ENCODE measurements at regions not wholly inside any gene's neighbourhood (a gene's known extent, or its start where the extent isn't known, plus 50 kb on each side); places are given as distances from the start of the nearest gene placed in this dataset.

DNA sequence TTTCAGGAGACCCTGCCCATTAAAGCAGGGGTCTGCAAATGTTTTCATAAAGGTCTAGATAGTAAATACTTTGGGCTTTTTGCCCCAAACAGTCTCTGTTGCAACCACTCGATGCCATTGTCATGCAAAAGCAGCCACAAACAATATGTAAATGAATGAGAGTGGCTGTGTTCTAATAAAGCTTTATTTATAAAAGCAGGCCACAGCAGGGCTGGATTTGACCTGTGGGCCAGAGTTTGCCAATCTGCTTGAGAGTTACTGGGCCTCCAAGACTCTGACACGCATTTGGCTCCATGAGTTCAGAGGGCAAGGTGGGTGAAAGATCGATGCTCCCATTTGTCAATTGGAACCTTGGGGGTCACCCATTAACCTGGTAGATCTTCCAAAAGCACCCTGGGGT lies 217.3 kb upstream of the SDK2 start:
- Histone ChIP-seq H3K4me3 (no peak overlapping the region), H3K27me3 (peaks cover 16% of the 10 kb centered on the region), H3K36me3 (no peaks in the 10 kb centered on the region), H3K27ac (no peak overlapping the region), H3K9me3 (no peaks in the 10 kb centered on the region), H3K4me1 (no peaks in the 10 kb centered on the region)
- no peak for ATAC-seq
- 71 to 80% methylated on average over 1 to 2 of the region's 3 CpGs for WGBS, 2 donors (ENCODE audit: low coverage in 1 of 2)
- TF ChIP-seq CTCF (IDR thresholded peaks at IDR 0.05) = no peak
- no peak for TF ChIP-seq POLR2A (IDR thresholded peaks at IDR 0.05)
- TF ChIP-seq EP300 (IDR thresholded peaks at IDR 0.05) = no peak
- no peak for TF ChIP-seq POLR2AphosphoS5 (IDR thresholded peaks at IDR 0.05)

GRCh38 chr17:73863761-73864535 lies 219.7 kb upstream of the SDK2 start:
- no peak for ATAC-seq
- 79 to 92% methylated on average over 7 to 9 of the region's 18 CpGs for WGBS, 2 donors (ENCODE audit: low coverage in 1 of 2)
- H3K27ac ChIP-seq = no peak overlapping the region

GRCh38 chr17:73865831-73866230 lies 221.6 kb upstream of the SDK2 start:
- TF ChIP-seq CTCF (IDR thresholded peaks at IDR 0.05) (no peak), EP300 (IDR thresholded peaks at IDR 0.05) (no peak), POLR2A (IDR thresholded peaks at IDR 0.05) (no peak), POLR2AphosphoS5 (IDR thresholded peaks at IDR 0.05) (no peak)
- Histone ChIP-seq H3K36me3 (no peaks in the 10 kb centered on the region), H3K4me3 (no peak overlapping the region), H3K4me1 (no peaks in the 10 kb centered on the region), H3K27me3 (peaks cover 36% of the 10 kb centered on the region), H3K27ac (no peak overlapping the region), H3K9me3 (no peaks in the 10 kb centered on the region)
- no peak for ATAC-seq
- WGBS, 2 donors (ENCODE audit: low coverage in 1 of 2) = 69 to 74% methylated on average over 7 to 12 of the region's 12 CpGs

More at GRCh38 chr17:73863761-73864535, 219.7 kb upstream of the SDK2 start:
- Histone ChIP-seq H3K27me3 (peaks cover 21% of the 10 kb centered on the region), H3K36me3 (no peaks in the 10 kb centered on the region), H3K4me3 (no peak overlapping the region), H3K9me3 (no peaks in the 10 kb centered on the region), H3K4me1 (no peaks in the 10 kb centered on the region)
- no peak for TF ChIP-seq POLR2AphosphoS5 (IDR thresholded peaks at IDR 0.05)
- TF ChIP-seq CTCF (IDR thresholded peaks at IDR 0.05) = no peak
- no peak for TF ChIP-seq EP300 (IDR thresholded peaks at IDR 0.05)
- TF ChIP-seq POLR2A (IDR thresholded peaks at IDR 0.05) = no peak

GRCh38 chr17:73867056-73867455 lies 222.8 kb upstream of the SDK2 start:
- Histone ChIP-seq H3K4me1 (no peaks in the 10 kb centered on the region), H3K36me3 (no peaks in the 10 kb centered on the region), H3K27ac (no peak overlapping the region), H3K4me3 (no peak overlapping the region), H3K9me3 (no peaks in the 10 kb centered on the region), H3K27me3 (peaks cover 45% of the 10 kb centered on the region)
- TF ChIP-seq POLR2AphosphoS5 (IDR thresholded peaks at IDR 0.05) (no peak), EP300 (IDR thresholded peaks at IDR 0.05) (no peak), CTCF (IDR thresholded peaks at IDR 0.05) (no peak), POLR2A (IDR thresholded peaks at IDR 0.05) (no peak)
- ATAC-seq = no peak
- WGBS, 2 donors (ENCODE audit: low coverage in 1 of 2) = 60 to 73% methylated on average over 11 to 12 of the region's 12 CpGs

- TF ChIP-seq CTCF (IDR thresholded peaks at IDR 0.05) (no peak), EP300 (IDR thresholded peaks at IDR 0.05) (no peak), POLR2A (IDR thresholded peaks at IDR 0.05) (no peak), POLR2AphosphoS5 (IDR thresholded peaks at IDR 0.05) (no peak)
- Histone ChIP-seq H3K27ac (no peak overlapping the region), H3K9me3 (no peaks in the 10 kb centered on the region), H3K27me3 (peaks cover 45% of the 10 kb centered on the region), H3K36me3 (no peaks in the 10 kb centered on the region), H3K4me3 (no peak overlapping the region), H3K4me1 (no peaks in the 10 kb centered on the region)
- no peak for ATAC-seq
- 77 to 87% methylated on average over 5 to 6 of the region's 6 CpGs for WGBS, 2 donors (ENCODE audit: low coverage in 1 of 2)
These were observed 225.8 kb upstream of the SDK2 start for GRCh38 chr17:73870068-73870467.
